SK-N-SH (cell line): ENCODE measurements at regions not wholly inside any gene's neighbourhood (a gene's known extent, or its start where the extent isn't known, plus 50 kb on each side); places are given as distances from the start of the nearest gene placed in this dataset.

Experiments used
- CTCF ChIA-PET: fragments of 300-600, 350-600 bp; formaldehyde crosslinking; extraction: SDS; loops from one replicate; lab custom pipeline; 2021; lab: Yijun Ruan, JAX
- POLR2A ChIA-PET: fragments of 350-600 bp; sonication (Branson Sonifier 250); formaldehyde crosslinking; extraction: SDS; loops from one replicate; lab custom pipeline; 2020; ENCODE audit warnings: antibody characterized with exemption, inconsistent platforms; lab: Yijun Ruan, JAX
- DNase-seq: peaks from one replicate; pipeline ENCODE4 v3.0.0; 2012
- H2AFZ ChIP-seq: fragments of 200-600 bp; sonication (generic); 2 replicates; pipeline ENCODE4 v1.8.1; 2016; ENCODE audit warnings: antibody characterized with exemption, mild to moderate bottlenecking, low read depth
- H3F3A ChIP-seq: fragments of 200-600 bp; sonication (generic); replicated peaks from 2 replicates; pipeline ENCODE3; 2016; ENCODE audit warnings: antibody characterized with exemption, mild to moderate bottlenecking; ENCODE audit not compliant: insufficient read depth
- H3K27ac ChIP-seq, 2 experiments: fragments of 200-500 bp in 1 of 2; fragments of 200-600 bp in 1 of 2; sonication (Bioruptor generic) in 1 of 2; sonication (generic), shearing (Covaris generic) in 1 of 2; 2 replicates each; pipeline versions ENCODE4 v1.5.1 to v1.6.1; 2014 to 2016; ENCODE audit warnings: low read depth in 2 of 2, inconsistent platforms in 1 of 2, low read length in 1 of 2, mild to moderate bottlenecking in 1 of 2, mixed read lengths in 1 of 2
- H3K27me3 ChIP-seq: fragments of 200-600 bp; sonication (generic), shearing (Covaris generic); 2 replicates; pipeline ENCODE4 v1.6.1; 2016; ENCODE audit warnings: mixed run types; ENCODE audit not compliant: insufficient read depth
- H3K36me3 ChIP-seq, 2 experiments: fragments of 200-500 bp in 1 of 2; fragments of 200-600 bp in 1 of 2; sonication (Bioruptor generic) in 1 of 2; sonication (generic) in 1 of 2; replicated peaks in 1 of 2; 2 replicates each; pipeline versions ENCODE3 to v1.5.1; 2014 to 2016; ENCODE audit warnings: low read length in 1 of 2, mild to moderate bottlenecking in 1 of 2; ENCODE audit not compliant: insufficient read depth in 2 of 2, control insufficient read depth in 1 of 2
- H3K4me1 ChIP-seq, 2 experiments: fragments of 200-500 bp in 1 of 2; fragments of 200-600 bp in 1 of 2; sonication (Bioruptor generic) in 1 of 2; sonication (generic), shearing (Covaris generic) in 1 of 2; 2 replicates each; pipeline versions ENCODE4 v1.5.1 to v1.6.1; 2014 to 2016; ENCODE audit warnings: low read depth in 1 of 2, low read length in 1 of 2, mixed run types in 1 of 2; ENCODE audit not compliant: insufficient read depth in 2 of 2, control insufficient read depth in 1 of 2
- H3K4me2 ChIP-seq: fragments of 200-600 bp; sonication (generic), shearing (Covaris generic); 2 replicates; pipeline ENCODE4 v1.6.1; 2017; ENCODE audit warnings: mixed run types
- H3K4me3 ChIP-seq, 2 experiments: fragments of 200-500 bp in 1 of 2; fragments of 200-600 bp in 1 of 2; sonication (Bioruptor generic) in 1 of 2; sonication (generic), shearing (Covaris generic) in 1 of 2; 2 replicates each; pipeline versions ENCODE4 v1.5.1 to v1.8.1; 2014 to 2016; ENCODE audit warnings: low read depth in 2 of 2, inconsistent platforms in 1 of 2, low read length in 1 of 2, mild to moderate bottlenecking in 1 of 2, mixed read lengths in 1 of 2, moderate library complexity in 1 of 2
- H3K79me2 ChIP-seq: fragments of 200-600 bp; sonication (generic); 2 replicates; pipeline ENCODE4 v1.8.1; 2017; ENCODE audit warnings: mild to moderate bottlenecking; ENCODE audit not compliant: insufficient read depth
- H3K9ac ChIP-seq: fragments of 200-600 bp; sonication (generic); 2 replicates; pipeline ENCODE4 v1.6.1; 2017; ENCODE audit warnings: mixed run types
- H3K9me2 ChIP-seq: fragments of 200-600 bp; sonication (generic); 2 replicates; pipeline ENCODE4 v1.6.1; 2017; ENCODE audit warnings: mixed run types
- H3K9me3 ChIP-seq: fragments of 200-600 bp; sonication (generic); 2 replicates; pipeline ENCODE4 v1.6.1; 2017; ENCODE audit warnings: mixed run types, mild to moderate bottlenecking, moderate library complexity
- H4K20me1 ChIP-seq: fragments of 200-600 bp; sonication (generic); 2 replicates; pipeline ENCODE4 v1.6.1; 2017; ENCODE audit warnings: mild to moderate bottlenecking, mixed run types; ENCODE audit not compliant: insufficient read depth
- CHD2 ChIP-seq: fragments of 150-350 bp; IDR thresholded peaks from 2 replicates; pipeline ENCODE4 v1.6.1; 2018; ENCODE audit warnings: low read length; ENCODE audit not compliant: partially characterized antibody
- FOSL2 ChIP-seq: IDR thresholded peaks from 2 replicates; pipeline ENCODE4 v1.4.0; 2012; ENCODE audit warnings: low read depth, mild to moderate bottlenecking, moderate library complexity, borderline replicate concordance
- IRF3 ChIP-seq: fragments of 150-350 bp; IDR thresholded peaks from 2 replicates; pipeline ENCODE4 v1.6.1; 2016; ENCODE audit warnings: mild to moderate bottlenecking, low read depth, low read length
- MEF2A ChIP-seq: IDR thresholded peaks from 2 replicates; pipeline ENCODE4 v1.4.0; 2012; ENCODE audit warnings: low read depth, borderline replicate concordance
- RFX5 ChIP-seq: IDR thresholded peaks from 2 replicates; pipeline ENCODE4 v1.6.1; 2012; ENCODE audit warnings: mild to moderate bottlenecking, improper control_type of control experiment, low read length
- RXRA ChIP-seq: IDR thresholded peaks from 2 replicates; pipeline ENCODE4 v1.4.0; 2012; ENCODE audit warnings: low read depth, mild to moderate bottlenecking, borderline replicate concordance
- TAF1 ChIP-seq: IDR thresholded peaks from 2 replicates; pipeline ENCODE4 v1.6.1; 2012; ENCODE audit warnings: low read depth, mild to moderate bottlenecking, low read length, moderate library complexity, borderline replicate concordance
- TEAD4 ChIP-seq: IDR thresholded peaks from 2 replicates; pipeline ENCODE4 v1.4.0; 2012; ENCODE audit warnings: mild to moderate bottlenecking, borderline replicate concordance; ENCODE audit not compliant: insufficient read depth
- ZBTB33 ChIP-seq: IDR thresholded peaks from 2 replicates; pipeline ENCODE4 v1.4.0; 2012; ENCODE audit warnings: low read depth, borderline replicate concordance
- WGBS: methylation state at CpG from one replicate; pipeline ENCODE4 v1.1.6; 2017; ENCODE audit warnings: low lambda C conversion rate; 5-methylcytosine and 5-hydroxymethylcytosine counted together

GRCh38 chr4:41429280-41429669, 108.7 kb upstream of the LIMCH1 start:
- H3K27me3 ChIP-seq = no peaks in the 10 kb centered on the region
- no peaks in the 10 kb centered on the region for H3F3A ChIP-seq
- H3K9me3 ChIP-seq = no peaks in the 10 kb centered on the region
- no peaks in the 10 kb centered on the region for H3K9me2 ChIP-seq
- no peaks in the 10 kb centered on the region for H3K79me2 ChIP-seq
- TF ChIP-seq CHD2 (no peak), MEF2A (no peak), TAF1 (no peak), RXRA (no peak), FOSL2 (no peak), TEAD4 (no peak)
- no peaks in the 10 kb centered on the region for H3K36me3 ChIP-seq
- H2AFZ ChIP-seq = no peak overlapping the region
- H4K20me1 ChIP-seq = no peaks in the 10 kb centered on the region
- ChIA-PET CTCF (no interaction called here), POLR2A (no interaction called here)
- H3K9ac ChIP-seq = no peak overlapping the region
- H3K4me2 ChIP-seq = no peak overlapping the region
- 47% methylated on average over 5 of the region's 5 CpGs for WGBS
- peaks cover 0 to 9% of the 10 kb centered on the region in 2 experiments; a peak in 3 of 4 replicates for H3K4me1 ChIP-seq
- DNase-seq = no peak
- H3K27ac ChIP-seq = no peak overlapping the region
- H3K4me3 ChIP-seq = no peak overlapping the region

GRCh38 chr4:41430792-41431191, 107.2 kb upstream of the LIMCH1 start:
- peaks cover 0 to 9% of the 10 kb centered on the region in 2 experiments; a peak in 3 of 4 replicates for H3K4me1 ChIP-seq
- no peak overlapping the region for H3K4me3 ChIP-seq
- H3K9ac ChIP-seq = no peak overlapping the region
- no peaks in the 10 kb centered on the region for H4K20me1 ChIP-seq
- no peaks in the 10 kb centered on the region for H3K9me2 ChIP-seq
- H3K27me3 ChIP-seq = no peaks in the 10 kb centered on the region
- H3K36me3 ChIP-seq = no peaks in the 10 kb centered on the region
- CTCF ChIA-PET = no interaction called here
- H2AFZ ChIP-seq = no peak overlapping the region
- no peaks in the 10 kb centered on the region for H3K79me2 ChIP-seq
- WGBS = 44% methylated on average over 1 of the region's 1 CpG
- no peaks in the 10 kb centered on the region for H3F3A ChIP-seq
- H3K4me2 ChIP-seq = no peak overlapping the region
- no peaks in the 10 kb centered on the region for H3K9me3 ChIP-seq
- H3K27ac ChIP-seq = no peak overlapping the region
- DNase-seq = no peak
- TF ChIP-seq RFX5 = no peak
- no peak for TF ChIP-seq IRF3
- no peak for TF ChIP-seq ZBTB33
- TF ChIP-seq, all 33 proteins: peak for 0
- POLR2A ChIA-PET = no interaction called here
